ENCODE measurements at regions not wholly inside any gene's neighbourhood (a gene's known extent, or its start where the extent isn't known, plus 50 kb on each side); places are given as distances from the start of the nearest gene placed in this dataset.

DNA sequence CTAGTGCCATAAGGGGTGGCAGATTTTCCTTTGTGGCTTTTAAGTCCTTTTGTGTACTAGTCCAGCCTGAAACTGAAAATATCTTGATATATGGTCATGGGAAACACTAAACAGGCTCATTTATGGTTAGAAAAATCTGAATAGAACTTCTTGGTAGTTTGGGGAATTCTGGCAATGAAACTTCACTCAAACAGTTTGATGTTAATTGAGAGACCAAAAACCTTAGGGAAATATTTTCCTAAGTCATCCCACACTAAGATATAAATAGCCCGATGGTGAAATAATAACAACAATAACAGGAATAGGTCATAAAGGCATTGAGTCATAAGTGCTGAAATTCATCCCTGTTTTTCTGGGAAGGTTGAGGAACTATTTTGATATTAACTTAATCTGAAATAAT, 146.2 kb upstream of the SMLR1 start:
- Mint-ChIP-seq H3K4me3 (no peak overlapping the region), H3K4me1 (peaks cover 18% of the 10 kb centered on the region), H3K27ac (no peak overlapping the region), H3K9me3 (no peaks in the 10 kb centered on the region), H3K27me3 (ENCODE audit: low read depth, poor library complexity) (peaks cover 7% of the 10 kb centered on the region), H3K36me3 (ENCODE audit: low read depth) (no peaks in the 10 kb centered on the region)
- DNase-seq: no peak
- TF ChIP-seq, protein P1, sequence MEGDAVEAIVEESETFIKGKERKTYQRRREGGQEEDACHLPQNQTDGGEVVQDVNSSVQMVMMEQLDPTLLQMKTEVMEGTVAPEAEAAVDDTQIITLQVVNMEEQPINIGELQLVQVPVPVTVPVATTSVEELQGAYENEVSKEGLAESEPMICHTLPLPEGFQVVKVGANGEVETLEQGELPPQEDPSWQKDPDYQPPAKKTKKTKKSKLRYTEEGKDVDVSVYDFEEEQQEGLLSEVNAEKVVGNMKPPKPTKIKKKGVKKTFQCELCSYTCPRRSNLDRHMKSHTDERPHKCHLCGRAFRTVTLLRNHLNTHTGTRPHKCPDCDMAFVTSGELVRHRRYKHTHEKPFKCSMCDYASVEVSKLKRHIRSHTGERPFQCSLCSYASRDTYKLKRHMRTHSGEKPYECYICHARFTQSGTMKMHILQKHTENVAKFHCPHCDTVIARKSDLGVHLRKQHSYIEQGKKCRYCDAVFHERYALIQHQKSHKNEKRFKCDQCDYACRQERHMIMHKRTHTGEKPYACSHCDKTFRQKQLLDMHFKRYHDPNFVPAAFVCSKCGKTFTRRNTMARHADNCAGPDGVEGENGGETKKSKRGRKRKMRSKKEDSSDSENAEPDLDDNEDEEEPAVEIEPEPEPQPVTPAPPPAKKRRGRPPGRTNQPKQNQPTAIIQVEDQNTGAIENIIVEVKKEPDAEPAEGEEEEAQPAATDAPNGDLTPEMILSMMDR (IDR thresholded peaks at IDR 0.05): no peak

DNA sequence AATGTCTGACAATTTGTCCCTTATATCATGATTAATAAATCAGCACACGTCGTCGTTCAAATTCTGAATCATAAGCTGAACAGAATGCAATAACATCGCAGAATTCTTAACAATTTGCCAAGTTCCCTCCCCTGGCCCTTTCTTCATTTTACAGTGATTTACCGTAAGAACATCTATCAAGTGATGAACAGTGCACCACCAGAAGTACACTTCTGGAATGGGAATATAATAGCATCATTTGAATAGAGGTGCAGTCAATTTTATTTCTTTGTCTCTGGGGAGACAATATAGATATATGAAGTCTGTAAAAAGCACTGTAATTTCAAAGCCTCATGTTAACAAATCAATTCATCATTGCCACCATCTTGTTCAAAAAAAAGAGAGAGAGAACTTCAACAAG, 145.1 kb upstream of the SMLR1 start:
- Mint-ChIP-seq H3K9me3 (no peaks in the 10 kb centered on the region), H3K27ac (no peak overlapping the region), H3K36me3 (ENCODE audit: low read depth) (no peaks in the 10 kb centered on the region), H3K27me3 (ENCODE audit: low read depth, poor library complexity) (peaks cover 7% of the 10 kb centered on the region), H3K4me3 (no peak overlapping the region), H3K4me1 (peaks cover 18% of the 10 kb centered on the region)
- no peak for DNase-seq
- TF ChIP-seq, protein P1 (IDR thresholded peaks at IDR 0.05): no peak

GRCh38 chr6:130683761-130684517, 143.3 kb upstream of the SMLR1 start:
- peak overlapping the region; percentile 85 for H3K27ac Mint-ChIP-seq
- H3K9me3 Mint-ChIP-seq: no peaks in the 10 kb centered on the region
- H3K4me1 Mint-ChIP-seq: peaks cover 26% of the 10 kb centered on the region
- DNase-seq: no peak
- TF ChIP-seq, protein P1 (IDR thresholded peaks at IDR 0.05): no peak
- H3K27me3 Mint-ChIP-seq (ENCODE audit: low read depth, poor library complexity): peaks cover 7% of the 10 kb centered on the region
- H3K4me3 Mint-ChIP-seq: no peak overlapping the region
- no peaks in the 10 kb centered on the region for H3K36me3 Mint-ChIP-seq (ENCODE audit: low read depth)

- Mint-ChIP-seq H3K4me3 (no peak overlapping the region), H3K27me3 (ENCODE audit: low read depth, poor library complexity) (no peaks in the 10 kb centered on the region), H3K27ac (no peak overlapping the region), H3K4me1 (peaks cover 2% of the 10 kb centered on the region), H3K9me3 (peaks cover 4% of the 10 kb centered on the region), H3K36me3 (ENCODE audit: low read depth) (no peaks in the 10 kb centered on the region)
- TF ChIP-seq, protein P1 (IDR thresholded peaks at IDR 0.05): no peak
- no peak for DNase-seq
Observed at GRCh38 chr6:130692659-130693058, 134.5 kb upstream of the SMLR1 start.

- H3K4me3 Mint-ChIP-seq: no peak overlapping the region
- no peak overlapping the region for H3K27ac Mint-ChIP-seq
- no peaks in the 10 kb centered on the region for H3K4me1 Mint-ChIP-seq
- peaks cover 4% of the 10 kb centered on the region for H3K9me3 Mint-ChIP-seq
- TF ChIP-seq, protein P1 (IDR thresholded peaks at IDR 0.05): no peak
- DNase-seq: no peak
- H3K36me3 Mint-ChIP-seq (ENCODE audit: low read depth): no peaks in the 10 kb centered on the region
- no peaks in the 10 kb centered on the region for H3K27me3 Mint-ChIP-seq (ENCODE audit: low read depth, poor library complexity)
Observed at GRCh38 chr6:130693944-130694343, 133.3 kb upstream of the SMLR1 start.

DNA sequence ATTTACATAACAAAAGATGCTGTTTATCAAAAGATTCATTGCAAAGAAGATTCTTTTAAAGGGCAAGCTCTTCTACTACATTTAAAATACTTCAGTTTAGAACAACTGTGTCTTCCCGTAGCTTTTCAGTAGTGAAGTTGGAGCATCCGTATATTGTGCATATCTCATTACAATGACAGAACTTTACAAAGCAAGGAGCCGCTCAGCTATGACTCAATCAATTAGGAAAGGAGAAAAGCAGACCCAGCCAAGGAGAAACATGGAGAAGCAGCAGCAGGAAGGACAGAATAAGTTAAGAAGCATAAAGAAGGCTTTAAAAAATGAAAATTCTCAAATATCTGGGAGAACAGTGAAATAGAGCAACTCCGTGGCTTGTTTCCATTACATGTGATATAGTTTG, 132.6 kb upstream of the SMLR1 start:
- no peak overlapping the region for H3K4me3 Mint-ChIP-seq
- no peaks in the 10 kb centered on the region for H3K27me3 Mint-ChIP-seq (ENCODE audit: low read depth, poor library complexity)
- H3K4me1 Mint-ChIP-seq: no peaks in the 10 kb centered on the region
- DNase-seq: no peak
- TF ChIP-seq, protein P1 (IDR thresholded peaks at IDR 0.05): no peak
- H3K36me3 Mint-ChIP-seq (ENCODE audit: low read depth): no peaks in the 10 kb centered on the region
- H3K9me3 Mint-ChIP-seq: peaks cover 4% of the 10 kb centered on the region
- no peak overlapping the region for H3K27ac Mint-ChIP-seq
